OCI-LY7 (cell line): ENCODE measurements at regions not wholly inside any gene's neighbourhood (a gene's known extent, or its start where the extent isn't known, plus 50 kb on each side); places are given as distances from the start of the nearest gene placed in this dataset.

Experiments used
- BruUV-seq: library from RNA; stranded (reverse); fragments of 400-500 nt; replicated peaks from 2 replicates; lab custom pipeline; 2021; lab: Mats Ljungman, UMichigan
- CTCF ChIA-PET: fragments of 300-600 bp; sonication (Branson Sonifier 250); formaldehyde crosslinking; loops from one replicate; lab custom pipeline; 2022; ENCODE audit warnings: antibody characterized with exemption; ENCODE audit not compliant: unreplicated experiment; lab: Charles Lee
- POLR2A ChIA-PET: fragments of 300-600 bp; sonication (Branson Sonifier 250); formaldehyde crosslinking; loops from one replicate; lab custom pipeline; 2022; ENCODE audit warnings: antibody characterized with exemption; lab: Charles Lee
- DNase-seq: peaks from one replicate; pipeline ENCODE4 v3.0.0-alpha.2; 2015; ENCODE audit warnings: low spot score
- H2AFZ ChIP-seq: fragments of 200-600 bp; sonication (generic), shearing (Covaris generic); 2 replicates; pipeline ENCODE4 v1.6.1; 2014; ENCODE audit warnings: mild to moderate bottlenecking, antibody characterized with exemption, low read length, moderate library complexity
- H3K27ac ChIP-seq: fragments of 200-600 bp; sonication (generic); 2 replicates; pipeline ENCODE4 v1.5.1; 2014; ENCODE audit warnings: mixed run types, low read depth, mild to moderate bottlenecking, moderate library complexity, low read length, inconsistent platforms; ENCODE audit not compliant: poor library complexity, severe bottlenecking
- H3K36me3 ChIP-seq: fragments of 200-600 bp; sonication (generic); 2 replicates; pipeline ENCODE4 v1.6.1; 2014; ENCODE audit warnings: mild to moderate bottlenecking, antibody characterized with exemption, low read length, moderate library complexity, mixed read lengths; ENCODE audit not compliant: insufficient read depth
- H3K4me1 ChIP-seq: fragments of 200-600 bp; sonication (generic); 2 replicates; pipeline ENCODE4 v1.5.1; 2014; ENCODE audit warnings: mild to moderate bottlenecking, low read length; ENCODE audit not compliant: insufficient read depth, poor library complexity, severe bottlenecking
- H3K4me2 ChIP-seq: fragments of 200-600 bp; sonication (generic); 2 replicates; pipeline ENCODE4 v1.6.1; 2014; ENCODE audit warnings: mild to moderate bottlenecking, low read length
- H3K4me3 ChIP-seq: fragments of 200-600 bp; sonication (generic); 2 replicates; pipeline ENCODE4 v1.5.1; 2014; ENCODE audit warnings: mild to moderate bottlenecking, low read depth, low read length; ENCODE audit not compliant: poor library complexity, severe bottlenecking
- H3K79me2 ChIP-seq: fragments of 200-600 bp; sonication (generic); 2 replicates; pipeline ENCODE4 v1.6.1; 2016; ENCODE audit warnings: low read depth, mild to moderate bottlenecking, low read length, moderate library complexity, mixed read lengths; ENCODE audit not compliant: insufficient read depth
- H3K9me2 ChIP-seq: fragments of 200-600 bp; sonication (generic); 2 replicates; pipeline ENCODE4 v1.6.1; 2016; ENCODE audit warnings: mild to moderate bottlenecking, low read length, mixed read lengths; ENCODE audit not compliant: insufficient read depth
- H3K9me3 ChIP-seq: fragments of 200-600 bp; sonication (generic); 2 replicates; pipeline ENCODE4 v1.6.1; 2014; ENCODE audit warnings: mild to moderate bottlenecking, mixed run types, low read length, mixed read lengths
- H4K20me1 ChIP-seq: fragments of 200-600 bp; sonication (generic); 2 replicates; pipeline ENCODE4 v1.6.1; 2014; ENCODE audit warnings: mild to moderate bottlenecking, antibody characterized with exemption, low read length, moderate library complexity, mixed read lengths; ENCODE audit not compliant: insufficient read depth
- CTCF ChIP-seq: fragments of 200-600 bp; sonication (generic); conservative IDR thresholded peaks from 2 replicates; pipeline ENCODE4 v1.5.1; 2014; ENCODE audit warnings: mild to moderate bottlenecking, antibody characterized with exemption, low read length, moderate library complexity, mixed read lengths
- EZH2phosphoT487 ChIP-seq: fragments of 200-600 bp; sonication (generic); IDR thresholded peaks from 2 replicates; pipeline ENCODE4 v1.6.1; 2018; ENCODE audit warnings: low read depth, borderline replicate concordance, mild to moderate bottlenecking, mixed run types, antibody characterized with exemption, low read length, moderate library complexity, mixed read lengths
- intact Hi-C: fragments of 100-400 bp; cut with micrococcal nuclease; formaldehyde crosslinking; loops from one replicate; pipeline ENCODE4 v1.10.0; 2022; ENCODE audit not compliant: unreplicated experiment

GRCh38 chr13:76809389-76809788 lies 76.8 kb downstream of the KCTD12 start:
- POLR2A ChIA-PET = no interaction called here
- DNase-seq = no peak
- no peaks in the 10 kb centered on the region for H3K36me3 ChIP-seq
- no TSS peak for BruUV-seq
- no peak overlapping the region for H3K4me3 ChIP-seq
- CTCF ChIA-PET = no interaction called here
- no peak overlapping the region for H3K4me2 ChIP-seq
- intact Hi-C loops = no loop called here
- no peaks in the 10 kb centered on the region for H3K79me2 ChIP-seq
- no peak overlapping the region for H3K27ac ChIP-seq
- H2AFZ ChIP-seq = no peak overlapping the region
- H3K4me1 ChIP-seq = no peaks in the 10 kb centered on the region
- TF ChIP-seq CTCF = no peak
- no peak for TF ChIP-seq EZH2phosphoT487
- H4K20me1 ChIP-seq = no peaks in the 10 kb centered on the region
- no peaks in the 10 kb centered on the region for H3K9me2 ChIP-seq
- no peaks in the 10 kb centered on the region for H3K9me3 ChIP-seq

- no peak overlapping the region for H3K4me3 ChIP-seq
- H3K4me2 ChIP-seq = no peak overlapping the region
- intact Hi-C loops = no loop called here
- POLR2A ChIA-PET = no interaction called here
- TF ChIP-seq EZH2phosphoT487 = no peak
- no peak for TF ChIP-seq CTCF
- no peaks in the 10 kb centered on the region for H3K36me3 ChIP-seq
- no peaks in the 10 kb centered on the region for H3K9me2 ChIP-seq
- H3K27ac ChIP-seq = no peak overlapping the region
- no peaks in the 10 kb centered on the region for H3K79me2 ChIP-seq
- CTCF ChIA-PET = no interaction called here
- DNase-seq = no peak
- H3K4me1 ChIP-seq = no peaks in the 10 kb centered on the region
- H3K9me3 ChIP-seq = no peaks in the 10 kb centered on the region
- no peak overlapping the region for H2AFZ ChIP-seq
- H4K20me1 ChIP-seq = no peaks in the 10 kb centered on the region
- no TSS peak for BruUV-seq
Observed at GRCh38 chr13:76808927-76809326, 77.3 kb downstream of the KCTD12 start.

- Histone ChIP-seq H3K9me2 (0 out of 2 replicates have a peak, but pooled peaks cover 3% of the 10 kb centered on the region), H3K4me1 (no peaks in the 10 kb centered on the region), H3K79me2 (no peaks in the 10 kb centered on the region), H4K20me1 (no peaks in the 10 kb centered on the region), H3K4me2 (no peak overlapping the region), H3K4me3 (no peak overlapping the region), H2AFZ (no peak overlapping the region), H3K36me3 (no peaks in the 10 kb centered on the region), H3K27ac (no peak overlapping the region), H3K9me3 (no peaks in the 10 kb centered on the region)
- TF ChIP-seq EZH2phosphoT487 = no peak
- TF ChIP-seq CTCF = no peak
- CTCF ChIA-PET = no interaction called here
- POLR2A ChIA-PET = no interaction called here
- no TSS peak for BruUV-seq
- intact Hi-C loops = no loop called here
- DNase-seq = no peak
Observed at GRCh38 chr13:76804801-76805200, 81.4 kb downstream of the KCTD12 start.
